HepG2 (cell line): ENCODE measurements at regions not wholly inside any gene's neighbourhood (a gene's known extent, or its start where the extent isn't known, plus 50 kb on each side); places are given as distances from the start of the nearest gene placed in this dataset.
A peak's percentile ranks its signal among the peaks of the same experiment; 100 is the strongest.

Experiments used
- CEBPG ChIP-seq: IDR thresholded peaks from 2 replicates; pipeline ENCODE4 v1.6.1; 2016
- CSRNP2 ChIP-seq: sonication (generic); formaldehyde crosslinking; conservative IDR thresholded peaks from 2 replicates; pipeline ENCODE4 v1.8.0; 2022; ENCODE audit warnings: low read depth, missing genetic modification reagents
- DPF2 ChIP-seq: sonication (generic); formaldehyde crosslinking; IDR thresholded peaks from 2 replicates; pipeline ENCODE4 v1.4.0; 2020; ENCODE audit warnings: mild to moderate bottlenecking, low read depth, missing genetic modification reagents, borderline replicate concordance
- ELF3 ChIP-seq: IDR thresholded peaks from 2 replicates; pipeline ENCODE4 v1.6.1; 2016; ENCODE audit warnings: missing genetic modification reagents, missing compliant biosample characterization
- ESRRA ChIP-seq: sonication (generic); formaldehyde crosslinking; IDR thresholded peaks from 2 replicates; pipeline ENCODE4 v1.5.1; 2020; ENCODE audit warnings: mild to moderate bottlenecking, low read depth, missing genetic modification reagents
- HNRNPUL1 ChIP-seq: fragments of 200-400 bp; formaldehyde crosslinking; IDR thresholded peaks from 2 replicates; pipeline ENCODE4 v1.6.1; 2017; ENCODE audit warnings: low read depth, mild to moderate bottlenecking, low read length, moderate library complexity
- KLF16 ChIP-seq, 2 experiments: sonication (generic) in 1 of 2; formaldehyde crosslinking in 1 of 2; IDR thresholded peaks; 2 replicates each; pipeline versions ENCODE4 v1.6.1 to v1.8.0; 2016 to 2023; ENCODE audit warnings: missing genetic modification reagents in 2 of 2, missing compliant biosample characterization in 1 of 2
- NCOA1 ChIP-seq: sonication (generic); formaldehyde crosslinking; IDR thresholded peaks from 2 replicates; pipeline ENCODE4 v1.9.0; 2021; ENCODE audit warnings: missing genetic modification reagents
- NFKBIZ ChIP-seq: IDR thresholded peaks from 2 replicates; pipeline ENCODE4 v1.6.1; 2018; ENCODE audit warnings: missing genetic modification reagents, missing compliant biosample characterization
- NPAS2 ChIP-seq: sonication (generic); formaldehyde crosslinking; IDR thresholded peaks from 2 replicates; pipeline ENCODE4 v1.8.0; 2022; ENCODE audit warnings: mild to moderate bottlenecking, missing genetic modification reagents, borderline replicate concordance
- PCBP1 ChIP-seq: fragments of 200-400 bp; formaldehyde crosslinking; IDR thresholded peaks from 2 replicates; pipeline ENCODE4 v1.6.1; 2017; ENCODE audit warnings: mild to moderate bottlenecking, low read depth, low read length, borderline replicate concordance
- PCBP2 ChIP-seq: fragments of 200-400 bp; formaldehyde crosslinking; optimal IDR thresholded peaks from 2 replicates; pipeline ENCODE3; 2018; ENCODE audit warnings: low read length, low read depth; ENCODE audit not compliant: poor library complexity, severe bottlenecking
- RFXAP ChIP-seq: sonication (generic); formaldehyde crosslinking; IDR thresholded peaks from 2 replicates; pipeline ENCODE4 v1.4.0; 2020; ENCODE audit warnings: missing genetic modification reagents, borderline replicate concordance
- RXRA ChIP-seq: sonication (generic); formaldehyde crosslinking; IDR thresholded peaks from 2 replicates; pipeline ENCODE4 v1.5.1; 2020; ENCODE audit warnings: missing genetic modification reagents
- SRSF1 ChIP-seq: fragments of 200-400 bp; formaldehyde crosslinking; optimal IDR thresholded peaks from 2 replicates; pipeline ENCODE3; 2017; ENCODE audit warnings: mild to moderate bottlenecking, low read depth, low read length, moderate library complexity
- ZBTB7A ChIP-seq: sonication (generic); formaldehyde crosslinking; IDR thresholded peaks from 2 replicates; pipeline ENCODE4 v1.8.0; 2022; ENCODE audit warnings: mild to moderate bottlenecking, missing genetic modification reagents
- ZNF207 ChIP-seq: fragments of 450-650 bp; IDR thresholded peaks from 2 replicates; pipeline ENCODE4 v1.6.1; 2016; ENCODE audit warnings: antibody characterized with exemption, borderline replicate concordance
- ZNF256 ChIP-seq: sonication (generic); formaldehyde crosslinking; conservative IDR thresholded peaks from 2 replicates; pipeline ENCODE4 v1.4.0; 2020; ENCODE audit warnings: missing genetic modification reagents
- ZNF503 ChIP-seq: sonication (generic); formaldehyde crosslinking; IDR thresholded peaks from 2 replicates; pipeline ENCODE4 v1.4.0; 2020; ENCODE audit warnings: missing genetic modification reagents
- ZNF800 ChIP-seq: sonication (generic); formaldehyde crosslinking; IDR thresholded peaks from 2 replicates; pipeline ENCODE4 v1.4.0; 2020; ENCODE audit warnings: missing genetic modification reagents
- TF ChIP-seq, protein P1 (sequence below): sonication (generic); formaldehyde crosslinking; IDR thresholded peaks from 2 replicates; pipeline ENCODE4 v1.4.0; 2020; ENCODE audit warnings: missing genetic modification reagents
- TF ChIP-seq, protein P2 (sequence below): sonication (generic); formaldehyde crosslinking; IDR thresholded peaks from 2 replicates; pipeline ENCODE4 v1.8.0; 2022; ENCODE audit warnings: missing genetic modification reagents, mild to moderate bottlenecking, inconsistent platforms, borderline replicate concordance

DNA sequence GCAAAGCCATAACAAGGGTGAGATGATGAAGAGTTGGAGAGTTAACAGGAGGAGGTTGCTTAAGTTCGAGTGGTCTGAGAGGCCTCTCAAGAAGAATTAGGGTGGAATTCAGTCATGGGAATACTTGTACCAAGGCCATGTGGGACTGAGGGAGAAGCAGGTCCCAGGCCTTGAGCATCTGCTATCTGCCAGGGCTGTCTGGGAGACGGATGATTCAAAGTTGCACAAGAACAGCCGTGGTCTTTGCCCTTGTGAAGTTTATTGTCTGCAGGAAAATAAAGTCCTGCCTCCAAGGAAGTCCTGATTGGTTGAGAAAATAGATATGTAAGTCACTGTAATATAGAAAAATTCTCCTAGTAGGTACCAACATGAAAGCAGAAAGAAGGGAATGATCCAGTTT is 178.8 kb upstream of the RFC3 start (continued):
- TF ChIP-seq NPAS2 (CRISPR knock-in tag) = no peak
- TF ChIP-seq ZBTB7A (CRISPR knock-in tag) = no peak
- TF ChIP-seq, protein P1, sequence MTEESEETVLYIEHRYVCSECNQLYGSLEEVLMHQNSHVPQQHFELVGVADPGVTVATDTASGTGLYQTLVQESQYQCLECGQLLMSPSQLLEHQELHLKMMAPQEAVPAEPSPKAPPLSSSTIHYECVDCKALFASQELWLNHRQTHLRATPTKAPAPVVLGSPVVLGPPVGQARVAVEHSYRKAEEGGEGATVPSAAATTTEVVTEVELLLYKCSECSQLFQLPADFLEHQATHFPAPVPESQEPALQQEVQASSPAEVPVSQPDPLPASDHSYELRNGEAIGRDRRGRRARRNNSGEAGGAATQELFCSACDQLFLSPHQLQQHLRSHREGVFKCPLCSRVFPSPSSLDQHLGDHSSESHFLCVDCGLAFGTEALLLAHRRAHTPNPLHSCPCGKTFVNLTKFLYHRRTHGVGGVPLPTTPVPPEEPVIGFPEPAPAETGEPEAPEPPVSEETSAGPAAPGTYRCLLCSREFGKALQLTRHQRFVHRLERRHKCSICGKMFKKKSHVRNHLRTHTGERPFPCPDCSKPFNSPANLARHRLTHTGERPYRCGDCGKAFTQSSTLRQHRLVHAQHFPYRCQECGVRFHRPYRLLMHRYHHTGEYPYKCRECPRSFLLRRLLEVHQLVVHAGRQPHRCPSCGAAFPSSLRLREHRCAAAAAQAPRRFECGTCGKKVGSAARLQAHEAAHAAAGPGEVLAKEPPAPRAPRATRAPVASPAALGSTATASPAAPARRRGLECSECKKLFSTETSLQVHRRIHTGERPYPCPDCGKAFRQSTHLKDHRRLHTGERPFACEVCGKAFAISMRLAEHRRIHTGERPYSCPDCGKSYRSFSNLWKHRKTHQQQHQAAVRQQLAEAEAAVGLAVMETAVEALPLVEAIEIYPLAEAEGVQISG (CRISPR knock-in tag) = no peak
- TF ChIP-seq ZNF256 (CRISPR knock-in tag) = no peak
- no peak for TF ChIP-seq KLF16 (CRISPR knock-in tag; IDR thresholded peaks at IDR 0.05)
- TF ChIP-seq RXRA (CRISPR knock-in tag) = no peak; the same call in 1 of the 2 replicates
- no peak for TF ChIP-seq ZNF800 (CRISPR knock-in tag)
- no peak for TF ChIP-seq CSRNP2
- TF ChIP-seq, protein P2, sequence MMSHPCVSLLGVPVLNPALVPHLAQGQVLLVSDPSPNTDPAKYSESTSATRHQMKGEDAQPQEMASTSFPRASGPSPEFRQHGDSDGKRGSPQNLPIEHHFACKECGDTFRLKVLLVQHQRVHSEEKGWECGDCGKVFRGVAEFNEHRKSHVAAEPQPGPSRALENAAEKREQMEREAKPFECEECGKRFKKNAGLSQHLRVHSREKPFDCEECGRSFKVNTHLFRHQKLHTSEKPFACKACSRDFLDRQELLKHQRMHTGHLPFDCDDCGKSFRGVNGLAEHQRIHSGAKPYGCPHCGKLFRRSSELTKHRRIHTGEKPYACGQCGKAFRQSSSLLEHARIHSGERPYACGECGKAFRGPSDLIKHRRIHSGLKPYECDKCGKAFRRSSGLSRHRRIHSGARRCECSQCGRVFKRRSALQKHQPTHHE (CRISPR knock-in tag) = no peak
- TF ChIP-seq SRSF1 = no peak
- no peak for TF ChIP-seq ZNF207
- TF ChIP-seq HNRNPUL1 = no peak
- 0 out of 2 replicates have a peak, but pooled peaks have one; percentile 32 for TF ChIP-seq DPF2
- no peak for TF ChIP-seq NCOA1 (CRISPR knock-in tag)
- TF ChIP-seq PCBP2 = no peak
- no peak for TF ChIP-seq ZNF503 (CRISPR knock-in tag)
- TF ChIP-seq NFKBIZ (CRISPR knock-in tag) = no peak
- no peak for TF ChIP-seq PCBP1
- TF ChIP-seq ELF3 = peak; percentile 49; the same call in 1 of the 2 replicates
- no peak for TF ChIP-seq ESRRA (CRISPR knock-in tag)
- TF ChIP-seq CEBPG = peak; percentile 89
- no peak for TF ChIP-seq RFXAP
